OCI-LY1 (cell line): ENCODE measurements at regions not wholly inside any gene's neighbourhood (a gene's known extent, or its start where the extent isn't known, plus 50 kb on each side); places are given as distances from the start of the nearest gene placed in this dataset.

Source experiments
- EZH2 ChIP-seq: fragments of 200-600 bp; sonication (generic), shearing (Covaris generic); IDR thresholded peaks from 2 replicates; pipeline ENCODE4 v1.8.0; 2017; ENCODE audit warnings: borderline replicate concordance, mixed run types, mild to moderate bottlenecking, antibody characterized with exemption, low read length, moderate library complexity, mixed read lengths
- TF ChIP-seq, protein P1 (sequence below): fragments of 200-600 bp; sonication (generic), shearing (Covaris generic); IDR thresholded peaks from 2 replicates; pipeline ENCODE4 v1.5.1; 2017; ENCODE audit warnings: mild to moderate bottlenecking, antibody characterized with exemption, low read length, moderate library complexity, mixed read lengths

DNA sequence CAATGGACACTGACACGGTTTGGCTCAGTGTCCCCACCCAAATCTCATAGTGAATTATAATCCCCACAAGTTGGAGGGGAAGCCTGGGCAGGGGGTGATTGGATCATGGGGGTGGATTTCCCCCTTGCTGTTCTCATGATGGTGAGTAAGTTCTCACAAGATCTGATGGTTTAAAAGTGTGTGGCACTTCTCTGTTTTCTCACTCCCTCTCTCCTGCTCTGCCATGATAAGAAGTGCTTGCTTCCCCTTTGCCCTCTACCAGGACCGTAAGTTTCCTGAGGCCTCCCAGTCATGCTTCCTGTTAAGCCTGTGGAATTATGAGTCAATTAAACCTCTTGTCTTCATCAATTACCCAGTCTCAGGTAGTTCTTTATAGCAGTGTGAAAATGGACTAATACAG is 115.8 kb upstream of the KIF2A start:
- no peak for TF ChIP-seq EZH2
- TF ChIP-seq, protein P1, sequence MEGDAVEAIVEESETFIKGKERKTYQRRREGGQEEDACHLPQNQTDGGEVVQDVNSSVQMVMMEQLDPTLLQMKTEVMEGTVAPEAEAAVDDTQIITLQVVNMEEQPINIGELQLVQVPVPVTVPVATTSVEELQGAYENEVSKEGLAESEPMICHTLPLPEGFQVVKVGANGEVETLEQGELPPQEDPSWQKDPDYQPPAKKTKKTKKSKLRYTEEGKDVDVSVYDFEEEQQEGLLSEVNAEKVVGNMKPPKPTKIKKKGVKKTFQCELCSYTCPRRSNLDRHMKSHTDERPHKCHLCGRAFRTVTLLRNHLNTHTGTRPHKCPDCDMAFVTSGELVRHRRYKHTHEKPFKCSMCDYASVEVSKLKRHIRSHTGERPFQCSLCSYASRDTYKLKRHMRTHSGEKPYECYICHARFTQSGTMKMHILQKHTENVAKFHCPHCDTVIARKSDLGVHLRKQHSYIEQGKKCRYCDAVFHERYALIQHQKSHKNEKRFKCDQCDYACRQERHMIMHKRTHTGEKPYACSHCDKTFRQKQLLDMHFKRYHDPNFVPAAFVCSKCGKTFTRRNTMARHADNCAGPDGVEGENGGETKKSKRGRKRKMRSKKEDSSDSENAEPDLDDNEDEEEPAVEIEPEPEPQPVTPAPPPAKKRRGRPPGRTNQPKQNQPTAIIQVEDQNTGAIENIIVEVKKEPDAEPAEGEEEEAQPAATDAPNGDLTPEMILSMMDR = no peak
